ENCODE measurements at regions not wholly inside any gene's neighbourhood (a gene's known extent, or its start where the extent isn't known, plus 50 kb on each side); places are given as distances from the start of the nearest gene placed in this dataset.

DNA sequence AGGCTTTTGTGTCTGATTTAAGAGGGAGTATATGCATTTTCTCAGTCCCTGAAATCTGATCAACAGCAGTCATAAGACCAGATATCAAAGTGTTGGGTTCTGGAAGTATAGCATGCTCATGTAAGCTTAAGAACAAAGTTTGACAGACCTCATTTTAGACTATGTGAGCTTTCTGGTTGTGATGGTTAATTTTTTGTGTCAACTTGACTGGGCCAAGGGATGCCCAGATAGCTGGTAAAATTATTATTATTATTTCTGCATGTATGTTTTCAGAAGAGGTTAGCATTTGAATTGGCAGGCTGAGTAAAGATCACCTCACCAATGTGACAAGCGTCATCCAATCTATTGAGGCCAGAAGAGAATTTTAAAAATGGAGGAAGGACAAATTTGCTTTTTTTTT lies 63.5 kb upstream of the FRMD4A start:
- no peak for TF ChIP-seq CTCF (IDR thresholded peaks at IDR 0.05; ENCODE audit: low read depth, low read length)
- Histone ChIP-seq H3K27ac (no peak overlapping the region), H3K4me1 (ENCODE audit: low read depth) (no peaks in the 10 kb centered on the region), H3K27me3 (no peaks in the 10 kb centered on the region), H3K4me3 (no peak overlapping the region), H3K9me3 (ENCODE audit: low read depth) (no peaks in the 10 kb centered on the region), H3K36me3 (no peaks in the 10 kb centered on the region)
- DNase-seq (ENCODE audit: low read depth in 1 of 2, low spot score in 1 of 2) = no peak

GRCh38 chr10:14391342-14391741 lies 60.6 kb upstream of the FRMD4A start:
- Histone ChIP-seq H3K4me1 (ENCODE audit: low read depth) (no peaks in the 10 kb centered on the region), H3K36me3 (no peaks in the 10 kb centered on the region), H3K27ac (no peak overlapping the region), H3K9me3 (ENCODE audit: low read depth) (no peaks in the 10 kb centered on the region), H3K27me3 (no peaks in the 10 kb centered on the region), H3K4me3 (no peak overlapping the region)
- DNase-seq (ENCODE audit: low read depth in 1 of 2, low spot score in 1 of 2) = no peak
- TF ChIP-seq CTCF (IDR thresholded peaks at IDR 0.05; ENCODE audit: low read depth, low read length) = no peak

- H3K4me1 ChIP-seq (ENCODE audit: low read depth) = no peaks in the 10 kb centered on the region
- no peaks in the 10 kb centered on the region for H3K27me3 ChIP-seq
- no peak overlapping the region for H3K4me3 ChIP-seq
- no peak for DNase-seq (ENCODE audit: low read depth in 1 of 2, low spot score in 1 of 2)
- no peaks in the 10 kb centered on the region for H3K9me3 ChIP-seq (ENCODE audit: low read depth)
- H3K27ac ChIP-seq = no peak overlapping the region
- no peaks in the 10 kb centered on the region for H3K36me3 ChIP-seq
- no peak for TF ChIP-seq CTCF (IDR thresholded peaks at IDR 0.05; ENCODE audit: low read depth, low read length)
These were observed 59.4 kb upstream of the FRMD4A start for GRCh38 chr10:14389981-14390590.

DNA sequence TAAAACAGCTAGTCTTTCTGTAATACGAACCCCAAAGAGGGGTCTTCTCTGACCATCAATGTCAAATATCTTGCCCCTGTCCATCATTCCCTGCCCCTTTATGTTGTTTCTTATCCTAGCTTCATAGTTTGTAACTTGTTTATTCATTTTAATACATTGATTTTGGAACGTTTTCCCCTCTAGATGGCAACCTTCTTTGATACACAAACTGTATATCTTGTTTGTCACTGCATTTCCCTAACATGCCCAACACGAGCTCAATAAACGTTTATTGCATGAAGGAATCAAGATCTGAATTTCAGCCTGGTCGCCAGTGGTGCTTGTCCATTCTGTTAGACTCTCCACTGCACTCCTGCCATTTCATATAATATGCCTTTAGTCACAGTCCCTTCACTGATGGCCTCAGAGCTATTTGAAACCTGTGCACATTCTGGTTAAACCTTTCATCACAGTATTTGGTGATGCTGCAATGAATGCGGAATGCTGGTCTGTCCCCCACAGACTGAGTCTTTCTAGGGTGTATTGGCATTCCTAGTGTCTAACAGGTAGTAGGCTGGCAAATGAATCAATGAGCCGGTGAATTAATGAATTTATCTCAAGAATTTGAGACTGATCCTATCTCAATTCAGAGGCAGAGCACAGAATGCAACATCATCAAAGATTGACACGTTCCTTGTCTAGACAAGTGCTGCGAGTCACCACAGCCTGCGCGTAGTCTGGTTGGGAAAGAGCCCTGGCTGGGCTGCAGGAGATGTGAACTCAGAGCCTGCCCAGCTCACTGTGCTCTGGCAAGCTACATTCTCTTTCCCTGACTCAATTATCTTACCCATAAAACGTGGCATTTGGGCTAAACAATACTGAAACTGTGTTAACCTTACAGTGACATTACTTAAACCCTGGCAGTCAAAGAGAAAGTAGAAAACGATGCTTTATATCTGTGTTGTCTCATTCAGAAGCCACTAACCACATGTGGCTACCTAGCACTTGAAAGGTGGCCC lies 55.2 kb upstream of the FRMD4A start:
- TF ChIP-seq CTCF (IDR thresholded peaks at IDR 0.05; ENCODE audit: low read depth, low read length) = peak; percentile 11
- Histone ChIP-seq H3K27me3 (peaks cover 8% of the 10 kb centered on the region), H3K4me3 (no peak overlapping the region), H3K27ac (no peak overlapping the region), H3K36me3 (no peaks in the 10 kb centered on the region), H3K4me1 (ENCODE audit: low read depth) (no peaks in the 10 kb centered on the region), H3K9me3 (ENCODE audit: low read depth) (no peaks in the 10 kb centered on the region)
- peak in 1 of 2 donors; percentile 78 for DNase-seq (ENCODE audit: low read depth in 1 of 2, low spot score in 1 of 2)

DNA sequence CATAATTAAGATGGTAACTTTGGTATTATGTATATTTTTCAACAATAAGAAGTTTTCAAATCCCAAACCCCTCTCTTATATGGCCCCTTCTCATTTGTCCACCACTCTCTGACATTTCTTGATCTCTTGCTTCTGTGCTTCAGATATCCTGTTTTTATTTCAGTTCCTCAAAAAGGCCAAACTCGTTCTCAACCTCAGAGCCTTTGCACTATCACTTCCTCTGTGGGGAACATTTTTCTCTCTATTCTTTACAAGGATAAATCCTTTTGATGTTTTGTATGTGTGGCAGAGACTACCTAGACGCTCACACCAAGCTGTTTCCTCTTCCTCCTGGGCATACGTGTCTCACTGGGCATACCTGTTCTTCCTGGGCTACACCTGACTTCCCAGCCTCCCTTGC lies 54.2 kb upstream of the FRMD4A start:
- peaks cover 8% of the 10 kb centered on the region for H3K27me3 ChIP-seq
- no peak overlapping the region for H3K27ac ChIP-seq
- no peaks in the 10 kb centered on the region for H3K9me3 ChIP-seq (ENCODE audit: low read depth)
- no peak overlapping the region for H3K4me3 ChIP-seq
- no peaks in the 10 kb centered on the region for H3K36me3 ChIP-seq
- DNase-seq (ENCODE audit: low read depth in 1 of 2, low spot score in 1 of 2) = no peak
- TF ChIP-seq CTCF (IDR thresholded peaks at IDR 0.05; ENCODE audit: low read depth, low read length) = no peak
- no peaks in the 10 kb centered on the region for H3K4me1 ChIP-seq (ENCODE audit: low read depth)
